ENCODE measurements at regions not wholly inside any gene's neighbourhood (a gene's known extent, or its start where the extent isn't known, plus 50 kb on each side); places are given as distances from the start of the nearest gene placed in this dataset.

DNA sequence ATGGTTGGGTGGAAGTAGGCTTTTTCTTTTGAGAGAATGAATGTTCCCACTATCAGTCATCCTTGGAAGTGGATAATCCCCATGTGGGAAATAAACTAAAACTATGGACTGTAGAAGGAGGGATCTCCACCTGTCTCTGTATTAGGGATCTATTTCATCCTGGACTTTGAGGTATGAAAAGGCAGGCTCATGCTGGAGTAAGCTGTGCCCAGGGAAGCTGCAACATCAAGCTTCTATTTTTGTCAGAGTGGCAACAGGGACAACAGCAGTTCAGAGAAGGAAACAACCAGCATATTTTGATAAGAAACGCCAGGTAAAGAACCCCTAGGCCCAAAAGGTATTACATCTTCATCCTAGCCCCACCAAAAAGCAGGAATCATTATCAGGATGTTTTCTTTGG lies 122.0 kb downstream of the MDH1 start (continued):
- no peak for TF ChIP-seq ZNF114 (CRISPR knock-in tag; IDR thresholded peaks at IDR 0.05)
- TF ChIP-seq, protein P1, sequence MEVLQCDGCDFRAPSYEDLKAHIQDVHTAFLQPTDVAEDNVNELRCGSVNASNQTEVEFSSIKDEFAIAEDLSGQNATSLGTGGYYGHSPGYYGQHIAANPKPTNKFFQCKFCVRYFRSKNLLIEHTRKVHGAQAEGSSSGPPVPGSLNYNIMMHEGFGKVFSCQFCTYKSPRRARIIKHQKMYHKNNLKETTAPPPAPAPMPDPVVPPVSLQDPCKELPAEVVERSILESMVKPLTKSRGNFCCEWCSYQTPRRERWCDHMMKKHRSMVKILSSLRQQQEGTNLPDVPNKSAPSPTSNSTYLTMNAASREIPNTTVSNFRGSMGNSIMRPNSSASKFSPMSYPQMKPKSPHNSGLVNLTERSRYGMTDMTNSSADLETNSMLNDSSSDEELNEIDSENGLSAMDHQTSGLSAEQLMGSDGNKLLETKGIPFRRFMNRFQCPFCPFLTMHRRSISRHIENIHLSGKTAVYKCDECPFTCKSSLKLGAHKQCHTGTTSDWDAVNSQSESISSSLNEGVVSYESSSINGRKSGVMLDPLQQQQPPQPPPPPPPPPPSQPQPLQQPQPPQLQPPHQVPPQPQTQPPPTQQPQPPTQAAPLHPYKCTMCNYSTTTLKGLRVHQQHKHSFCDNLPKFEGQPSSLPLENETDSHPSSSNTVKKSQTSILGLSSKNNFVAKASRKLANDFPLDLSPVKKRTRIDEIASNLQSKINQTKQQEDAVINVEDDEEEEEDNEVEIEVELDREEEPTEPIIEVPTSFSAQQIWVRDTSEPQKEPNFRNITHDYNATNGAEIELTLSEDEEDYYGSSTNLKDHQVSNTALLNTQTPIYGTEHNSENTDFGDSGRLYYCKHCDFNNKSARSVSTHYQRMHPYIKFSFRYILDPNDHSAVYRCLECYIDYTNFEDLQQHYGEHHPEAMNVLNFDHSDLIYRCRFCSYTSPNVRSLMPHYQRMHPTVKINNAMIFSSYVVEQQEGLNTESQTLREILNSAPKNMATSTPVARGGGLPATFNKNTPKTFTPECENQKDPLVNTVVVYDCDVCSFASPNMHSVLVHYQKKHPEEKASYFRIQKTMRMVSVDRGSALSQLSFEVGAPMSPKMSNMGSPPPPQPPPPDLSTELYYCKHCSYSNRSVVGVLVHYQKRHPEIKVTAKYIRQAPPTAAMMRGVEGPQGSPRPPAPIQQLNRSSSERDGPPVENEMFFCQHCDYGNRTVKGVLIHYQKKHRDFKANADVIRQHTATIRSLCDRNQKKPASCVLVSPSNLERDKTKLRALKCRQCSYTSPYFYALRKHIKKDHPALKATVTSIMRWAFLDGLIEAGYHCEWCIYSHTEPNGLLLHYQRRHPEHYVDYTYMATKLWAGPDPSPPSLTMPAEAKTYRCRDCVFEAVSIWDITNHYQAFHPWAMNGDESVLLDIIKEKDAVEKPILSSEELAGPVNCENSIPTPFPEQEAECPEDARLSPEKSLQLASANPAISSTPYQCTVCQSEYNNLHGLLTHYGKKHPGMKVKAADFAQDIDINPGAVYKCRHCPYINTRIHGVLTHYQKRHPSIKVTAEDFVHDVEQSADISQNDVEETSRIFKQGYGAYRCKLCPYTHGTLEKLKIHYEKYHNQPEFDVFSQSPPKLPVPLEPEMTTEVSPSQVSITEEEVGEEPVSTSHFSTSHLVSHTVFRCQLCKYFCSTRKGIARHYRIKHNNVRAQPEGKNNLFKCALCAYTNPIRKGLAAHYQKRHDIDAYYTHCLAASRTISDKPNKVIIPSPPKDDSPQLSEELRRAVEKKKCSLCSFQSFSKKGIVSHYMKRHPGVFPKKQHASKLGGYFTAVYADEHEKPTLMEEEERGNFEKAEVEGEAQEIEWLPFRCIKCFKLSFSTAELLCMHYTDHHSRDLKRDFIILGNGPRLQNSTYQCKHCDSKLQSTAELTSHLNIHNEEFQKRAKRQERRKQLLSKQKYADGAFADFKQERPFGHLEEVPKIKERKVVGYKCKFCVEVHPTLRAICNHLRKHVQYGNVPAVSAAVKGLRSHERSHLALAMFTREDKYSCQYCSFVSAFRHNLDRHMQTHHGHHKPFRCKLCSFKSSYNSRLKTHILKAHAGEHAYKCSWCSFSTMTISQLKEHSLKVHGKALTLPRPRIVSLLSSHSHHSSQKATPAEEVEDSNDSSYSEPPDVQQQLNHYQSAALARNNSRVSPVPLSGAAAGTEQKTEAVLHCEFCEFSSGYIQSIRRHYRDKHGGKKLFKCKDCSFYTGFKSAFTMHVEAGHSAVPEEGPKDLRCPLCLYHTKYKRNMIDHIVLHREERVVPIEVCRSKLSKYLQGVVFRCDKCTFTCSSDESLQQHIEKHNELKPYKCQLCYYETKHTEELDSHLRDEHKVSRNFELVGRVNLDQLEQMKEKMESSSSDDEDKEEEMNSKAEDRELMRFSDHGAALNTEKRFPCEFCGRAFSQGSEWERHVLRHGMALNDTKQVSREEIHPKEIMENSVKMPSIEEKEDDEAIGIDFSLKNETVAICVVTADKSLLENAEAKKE (CRISPR knock-in tag; IDR thresholded peaks at IDR 0.05), result no peak
- no peak for TF ChIP-seq STAT1 (IDR thresholded peaks at IDR 0.05; ENCODE audit: unreplicated experiment)
- TF ChIP-seq CREB1 (CRISPR knock-in tag; IDR thresholded peaks at IDR 0.05; ENCODE audit: low read depth), result no peak

- 0 out of 3 replicates have a peak, but pooled peaks cover 2% of the 10 kb centered on the region for H3K4me1 Mint-ChIP-seq
- peaks cover 23% of the 10 kb centered on the region for H3K9me3 Mint-ChIP-seq
- Histone ChIP-seq H2AFZ (no peak overlapping the region), H3K27ac (ENCODE audit: low read depth) (no peak overlapping the region), H3K27me3 (ENCODE audit: insufficient read depth) (no peaks in the 10 kb centered on the region), H4K20me1 (replicated peaks; ENCODE audit: insufficient read depth) (no peaks in the 10 kb centered on the region), H3K4me1 (ENCODE audit: insufficient read depth) (no peaks in the 10 kb centered on the region), H3K9me2 (ENCODE audit: insufficient read depth) (peaks cover 7% of the 10 kb centered on the region), H3K79me2 (replicated peaks; ENCODE audit: insufficient read depth) (no peaks in the 10 kb centered on the region), H3K4me3 (no peak overlapping the region), H3F3A (replicated peaks; ENCODE audit: low read depth) (no peaks in the 10 kb centered on the region), H3K4me2 (no peak overlapping the region), H3K36me3 (ENCODE audit: insufficient read depth) (peaks cover 4% of the 10 kb centered on the region; the same call in 1 of the 2 replicates)
- peaks cover 2% of the 10 kb centered on the region for H3K27me3 Mint-ChIP-seq (ENCODE audit: insufficient read depth, low read depth, poor library complexity)
- no peak overlapping the region for H3K27ac Mint-ChIP-seq
- no peak overlapping the region for H3K4me3 Mint-ChIP-seq
- TF ChIP-seq STAT1 (IDR thresholded peaks at IDR 0.05; ENCODE audit: unreplicated experiment) (no peak), CTCF (conservative IDR thresholded peaks at IDR 0.05; ENCODE audit: low read depth in 2 of 2) (no peak)
- DNase-seq (ENCODE audit: low spot score), result no peak
- ATAC-seq, result no peak
- peaks cover 22% of the 10 kb centered on the region for H3K36me3 Mint-ChIP-seq (ENCODE audit: low read depth)
Observed at GRCh38 chr2:63712748-63713147, 124.0 kb downstream of the MDH1 start.

Measured in GM23338 (cell line).